Putamen (tissue), 1 donor: ENCODE measurements at regions not wholly inside any gene's neighbourhood (a gene's known extent, or its start where the extent isn't known, plus 50 kb on each side); places are given as distances from the start of the nearest gene placed in this dataset.

ENCODE experiments used
- DNase-seq: peaks from one replicate; pipeline ENCODE4 v3.0.0-alpha.2; 2016; ENCODE audit warnings: low spot score

DNA sequence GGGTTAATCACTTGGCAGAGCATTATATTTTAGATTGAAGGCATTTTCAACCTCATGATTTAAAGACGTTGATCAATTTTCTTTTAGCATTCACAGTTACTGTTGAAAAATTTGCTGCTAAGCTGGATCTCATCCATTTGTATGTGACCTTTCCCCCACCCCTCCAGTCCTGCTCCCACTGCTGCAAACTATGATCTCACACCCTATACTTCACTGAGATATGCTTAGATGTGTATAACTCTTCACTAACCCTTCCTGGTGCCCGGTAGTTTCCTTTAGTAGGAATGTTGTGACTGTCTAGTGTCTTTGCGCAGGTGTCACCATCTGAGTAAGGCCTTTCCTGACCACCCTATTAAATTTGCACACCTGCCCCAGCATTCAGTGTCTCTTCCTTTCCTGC is 67.0 kb upstream of the C1orf21 start:
- DNase-seq = no peak

GRCh38 chr1:184322253-184322652 is 64.6 kb upstream of the C1orf21 start:
- no peak for DNase-seq

DNA sequence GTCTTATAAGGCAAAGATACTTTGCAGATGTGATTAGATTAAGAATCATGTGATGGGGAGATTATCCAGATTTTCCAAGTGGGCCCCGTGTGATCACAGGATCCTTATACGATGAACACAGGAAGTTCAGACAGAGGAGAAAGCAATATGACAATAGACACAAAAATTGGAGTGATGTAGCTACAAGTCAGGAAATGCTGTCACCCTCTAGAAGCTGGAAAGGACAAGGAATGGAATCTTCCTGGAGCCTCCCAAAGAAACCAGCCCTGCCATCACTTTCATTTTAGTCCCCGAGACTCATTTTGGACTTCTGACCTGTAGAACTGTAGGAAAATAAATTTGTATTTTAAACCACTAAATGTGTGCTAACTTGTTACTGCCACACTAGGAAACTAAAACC is 61.9 kb upstream of the C1orf21 start:
- DNase-seq = no peak

DNA sequence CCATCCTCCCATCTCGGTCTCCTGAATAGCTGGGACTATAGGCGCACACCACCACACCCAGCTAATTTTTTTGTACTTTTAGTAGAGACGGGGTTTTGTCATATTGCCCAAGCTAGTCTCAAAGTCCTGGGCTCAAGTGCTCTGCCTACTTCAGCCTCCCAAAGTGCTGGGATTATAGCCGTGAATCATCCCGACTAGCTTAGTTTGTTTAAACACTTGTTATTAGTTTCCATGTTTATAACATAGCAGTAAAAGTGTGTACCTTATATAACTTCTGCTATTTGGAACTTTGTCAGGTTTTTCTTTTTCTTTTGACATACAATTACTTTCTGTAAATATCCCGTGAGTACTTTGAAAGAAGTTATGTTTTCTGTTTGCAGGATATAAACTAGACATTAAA is 60.6 kb upstream of the C1orf21 start:
- no peak for DNase-seq

- no peak for DNase-seq
Observed at GRCh38 chr1:184329245-184329953, 57.4 kb upstream of the C1orf21 start.

GRCh38 chr1:184329962-184330868 is 56.6 kb upstream of the C1orf21 start:
- DNase-seq = no peak

DNA sequence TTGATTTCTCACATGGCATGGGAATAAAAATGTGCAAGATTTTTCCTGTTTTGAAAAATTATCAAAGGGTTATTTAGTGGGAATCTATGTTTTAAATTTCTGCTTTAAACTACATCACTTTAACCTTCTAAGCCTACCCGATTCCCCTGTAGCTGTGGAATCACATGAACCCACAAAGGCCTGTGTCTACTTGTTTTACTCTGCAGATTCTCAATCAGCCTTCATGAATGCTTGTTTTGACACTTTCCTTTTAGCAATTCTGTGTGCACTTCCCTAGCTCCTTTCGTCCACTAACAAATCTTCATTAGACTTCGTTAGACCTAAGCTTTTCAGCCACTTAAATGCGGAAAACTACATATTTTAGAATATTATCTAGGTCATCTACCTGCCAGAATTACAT is 56.0 kb upstream of the C1orf21 start:
- no peak for DNase-seq
